K562 (cell line): ENCODE measurements at regions not wholly inside any gene's neighbourhood (a gene's known extent, or its start where the extent isn't known, plus 50 kb on each side); places are given as distances from the start of the nearest gene placed in this dataset.
A peak's percentile ranks its signal among the peaks of the same experiment; 100 is the strongest.

ENCODE experiments used
- CBFA2T3 ChIP-seq: fragments of 450-650 bp; IDR thresholded peaks from 2 replicates; pipeline ENCODE4 v1.6.1; 2017
- DMBX1 ChIP-seq: fragments of 250-450 bp; sonication (Bioruptor Pico); IDR thresholded peaks from 2 replicates; pipeline ENCODE4 v1.8.0; 2022; ENCODE audit warnings: inconsistent platforms, mild to moderate bottlenecking, moderate library complexity, borderline replicate concordance
- FOSL1 ChIP-seq: fragments of 200-800 bp; sonication (Bioruptor generic); conservative IDR thresholded peaks from 2 replicates; pipeline ENCODE4 v1.6.1; 2016; ENCODE audit warnings: missing genetic modification characterization, missing compliant biosample characterization
- GTF2A2 ChIP-seq: IDR thresholded peaks from 2 replicates; pipeline ENCODE4 v1.6.1; 2016; ENCODE audit warnings: mild to moderate bottlenecking, missing genetic modification characterization, missing compliant biosample characterization
- HMG20A ChIP-seq: fragments of 450-650 bp; formaldehyde crosslinking; conservative IDR thresholded peaks from 2 replicates; pipeline ENCODE4 v1.4.0; 2020; ENCODE audit warnings: mild to moderate bottlenecking, mixed read lengths
- ILK ChIP-seq: fragments of 450-650 bp; IDR thresholded peaks from 2 replicates; pipeline ENCODE4 v1.6.1; 2016; ENCODE audit warnings: missing genetic modification characterization, low read depth, mild to moderate bottlenecking, missing compliant biosample characterization, moderate library complexity, borderline replicate concordance
- NFIC ChIP-seq: fragments of 450-650 bp; IDR thresholded peaks from 2 replicates; pipeline ENCODE4 v1.6.1; 2017; ENCODE audit warnings: mild to moderate bottlenecking, inconsistent platforms
- NFIX ChIP-seq: fragments of 250-450 bp; sonication (Bioruptor Pico); IDR thresholded peaks from 2 replicates; pipeline ENCODE4 v1.4.0; 2020; ENCODE audit warnings: low read depth, mild to moderate bottlenecking, moderate library complexity
- PPARD ChIP-seq: fragments of 250-450 bp; sonication (Bioruptor Pico); IDR thresholded peaks from 2 replicates; pipeline ENCODE4 v1.8.0; 2022; ENCODE audit warnings: inconsistent platforms, mild to moderate bottlenecking, moderate library complexity
- RCOR1 ChIP-seq, 2 experiments: IDR thresholded peaks; 2 replicates each; pipeline ENCODE4 v1.6.1; 2012; ENCODE audit warnings: low read depth in 2 of 2, low read length in 2 of 2, borderline replicate concordance in 1 of 2, improper control_type of control experiment in 1 of 2
- ZNF212 ChIP-seq: fragments of 450-650 bp; formaldehyde crosslinking; IDR thresholded peaks from 2 replicates; pipeline ENCODE4 v1.4.0; 2020; ENCODE audit warnings: mild to moderate bottlenecking
- ZNF707 ChIP-seq: fragments of 250-450 bp; sonication (Bioruptor Pico); conservative IDR thresholded peaks from 2 replicates; pipeline ENCODE4 v1.8.0; 2022; ENCODE audit warnings: inconsistent platforms, mild to moderate bottlenecking, moderate library complexity
- ZNF79 ChIP-seq: fragments of 250-450 bp; sonication (Bioruptor Pico); IDR thresholded peaks from 2 replicates; pipeline ENCODE4 v1.4.0; 2020; ENCODE audit warnings: low read depth, mild to moderate bottlenecking, moderate library complexity
- TF ChIP-seq, protein P1 (sequence below): fragments of 450-650 bp; IDR thresholded peaks from 2 replicates; pipeline ENCODE4 v1.6.1; 2016
- TF ChIP-seq, protein P2 (sequence below): fragments of 250-450 bp; sonication (Bioruptor Pico); IDR thresholded peaks from 2 replicates; pipeline ENCODE4 v1.5.0; 2020; ENCODE audit warnings: mild to moderate bottlenecking, borderline replicate concordance
- TF ChIP-seq, protein P3 (sequence below), 3 experiments: fragments of 200-800 bp in 1 of 3; fragments of 250-450 bp in 1 of 3; fragments of 450-650 bp in 1 of 3; sonication (Bioruptor Pico) in 1 of 3; sonication (Bioruptor generic) in 1 of 3; formaldehyde crosslinking in 1 of 3; IDR thresholded peaks; 2 replicates each; pipeline versions ENCODE4 v1.6.1 to v1.8.0; 2016 to 2022; ENCODE audit warnings: mild to moderate bottlenecking in 2 of 3, missing genetic modification characterization in 2 of 3, missing compliant biosample characterization in 1 of 3, moderate library complexity in 1 of 3
- TF ChIP-seq, protein P4 (sequence below): fragments of 250-450 bp; sonication (Bioruptor Pico); IDR thresholded peaks from 2 replicates; pipeline ENCODE4 v1.8.0; 2021; ENCODE audit warnings: mild to moderate bottlenecking, moderate library complexity
- TF ChIP-seq, protein P5 (sequence below): fragments of 200-800 bp; sonication (Bioruptor generic); IDR thresholded peaks from 2 replicates; pipeline ENCODE4 v1.6.1; 2017; ENCODE audit warnings: missing genetic modification characterization, missing compliant biosample characterization

DNA sequence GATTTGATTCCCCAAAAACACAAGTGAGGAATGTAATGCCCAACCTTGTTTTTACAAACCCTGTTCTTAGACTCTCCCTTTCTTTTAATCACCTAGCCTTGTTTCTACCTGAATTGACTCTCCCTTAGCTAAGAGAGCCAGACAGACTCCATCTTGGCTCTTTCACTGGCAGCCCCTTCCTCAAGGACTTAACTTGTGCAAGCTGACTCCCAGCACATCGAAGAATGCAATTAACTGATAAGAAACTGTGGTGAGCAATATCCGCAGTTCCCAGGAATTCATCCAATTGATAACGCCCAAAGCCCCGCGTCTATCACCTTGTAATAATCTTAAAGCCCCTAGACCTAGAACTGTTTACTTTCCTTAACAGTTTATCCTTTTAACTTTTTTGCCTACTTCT, 120.2 kb upstream of the DEFB108B start (continued):
- TF ChIP-seq, protein P1, sequence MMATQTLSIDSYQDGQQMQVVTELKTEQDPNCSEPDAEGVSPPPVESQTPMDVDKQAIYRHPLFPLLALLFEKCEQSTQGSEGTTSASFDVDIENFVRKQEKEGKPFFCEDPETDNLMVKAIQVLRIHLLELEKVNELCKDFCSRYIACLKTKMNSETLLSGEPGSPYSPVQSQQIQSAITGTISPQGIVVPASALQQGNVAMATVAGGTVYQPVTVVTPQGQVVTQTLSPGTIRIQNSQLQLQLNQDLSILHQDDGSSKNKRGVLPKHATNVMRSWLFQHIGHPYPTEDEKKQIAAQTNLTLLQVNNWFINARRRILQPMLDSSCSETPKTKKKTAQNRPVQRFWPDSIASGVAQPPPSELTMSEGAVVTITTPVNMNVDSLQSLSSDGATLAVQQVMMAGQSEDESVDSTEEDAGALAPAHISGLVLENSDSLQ: 0 out of 2 replicates have a peak, but pooled peaks have one; percentile 22
- TF ChIP-seq FOSL1 (tag) (peak; percentile 52), DMBX1 (CRISPR knock-in tag) (peak; percentile 99), RCOR1 (IDR thresholded peaks at IDR 0.05; ENCODE audit: borderline replicate concordance in 1 of 2, low read depth in 2 of 2, low read length in 2 of 2) (0 out of 4 replicates have a peak, but pooled peaks of 1 of the 2 experiments have one; percentile 23), PPARD (CRISPR knock-in tag) (peak; percentile 70; the same call in 1 of the 2 replicates), ZNF79 (peak; percentile 77), CBFA2T3 (peak; percentile 74), NFIX (CRISPR knock-in tag) (peak; percentile 45; the same call in 1 of the 2 replicates), ILK (tag) (peak; percentile 75; the same call in 1 of the 2 replicates), ZNF212 (peak; percentile 85; the same call in 1 of the 2 replicates), ZNF707 (0 out of 2 replicates have a peak, but pooled peaks have one; percentile 8), HMG20A (peak; percentile 92), NFIC (0 out of 2 replicates have a peak, but pooled peaks have one; percentile 25), GTF2A2 (0 out of 2 replicates have a peak, but pooled peaks have one; percentile 26)
- TF ChIP-seq, protein P2, sequence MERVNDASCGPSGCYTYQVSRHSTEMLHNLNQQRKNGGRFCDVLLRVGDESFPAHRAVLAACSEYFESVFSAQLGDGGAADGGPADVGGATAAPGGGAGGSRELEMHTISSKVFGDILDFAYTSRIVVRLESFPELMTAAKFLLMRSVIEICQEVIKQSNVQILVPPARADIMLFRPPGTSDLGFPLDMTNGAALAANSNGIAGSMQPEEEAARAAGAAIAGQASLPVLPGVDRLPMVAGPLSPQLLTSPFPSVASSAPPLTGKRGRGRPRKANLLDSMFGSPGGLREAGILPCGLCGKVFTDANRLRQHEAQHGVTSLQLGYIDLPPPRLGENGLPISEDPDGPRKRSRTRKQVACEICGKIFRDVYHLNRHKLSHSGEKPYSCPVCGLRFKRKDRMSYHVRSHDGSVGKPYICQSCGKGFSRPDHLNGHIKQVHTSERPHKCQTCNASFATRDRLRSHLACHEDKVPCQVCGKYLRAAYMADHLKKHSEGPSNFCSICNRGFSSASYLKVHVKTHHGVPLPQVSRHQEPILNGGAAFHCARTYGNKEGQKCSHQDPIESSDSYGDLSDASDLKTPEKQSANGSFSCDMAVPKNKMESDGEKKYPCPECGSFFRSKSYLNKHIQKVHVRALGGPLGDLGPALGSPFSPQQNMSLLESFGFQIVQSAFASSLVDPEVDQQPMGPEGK (CRISPR knock-in tag): 0 out of 2 replicates have a peak, but pooled peaks have one; percentile 29
- TF ChIP-seq, protein P3, sequence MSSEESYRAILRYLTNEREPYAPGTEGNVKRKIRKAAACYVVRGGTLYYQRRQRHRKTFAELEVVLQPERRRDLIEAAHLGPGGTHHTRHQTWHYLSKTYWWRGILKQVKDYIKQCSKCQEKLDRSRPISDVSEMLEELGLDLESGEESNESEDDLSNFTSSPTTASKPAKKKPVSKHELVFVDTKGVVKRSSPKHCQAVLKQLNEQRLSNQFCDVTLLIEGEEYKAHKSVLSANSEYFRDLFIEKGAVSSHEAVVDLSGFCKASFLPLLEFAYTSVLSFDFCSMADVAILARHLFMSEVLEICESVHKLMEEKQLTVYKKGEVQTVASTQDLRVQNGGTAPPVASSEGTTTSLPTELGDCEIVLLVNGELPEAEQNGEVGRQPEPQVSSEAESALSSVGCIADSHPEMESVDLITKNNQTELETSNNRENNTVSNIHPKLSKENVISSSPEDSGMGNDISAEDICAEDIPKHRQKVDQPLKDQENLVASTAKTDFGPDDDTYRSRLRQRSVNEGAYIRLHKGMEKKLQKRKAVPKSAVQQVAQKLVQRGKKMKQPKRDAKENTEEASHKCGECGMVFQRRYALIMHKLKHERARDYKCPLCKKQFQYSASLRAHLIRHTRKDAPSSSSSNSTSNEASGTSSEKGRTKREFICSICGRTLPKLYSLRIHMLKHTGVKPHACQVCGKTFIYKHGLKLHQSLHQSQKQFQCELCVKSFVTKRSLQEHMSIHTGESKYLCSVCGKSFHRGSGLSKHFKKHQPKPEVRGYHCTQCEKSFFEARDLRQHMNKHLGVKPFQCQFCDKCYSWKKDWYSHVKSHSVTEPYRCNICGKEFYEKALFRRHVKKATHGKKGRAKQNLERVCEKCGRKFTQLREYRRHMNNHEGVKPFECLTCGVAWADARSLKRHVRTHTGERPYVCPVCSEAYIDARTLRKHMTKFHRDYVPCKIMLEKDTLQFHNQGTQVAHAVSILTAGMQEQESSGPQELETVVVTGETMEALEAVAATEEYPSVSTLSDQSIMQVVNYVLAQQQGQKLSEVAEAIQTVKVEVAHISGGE (CRISPR knock-in tag; IDR thresholded peaks at IDR 0.05): peak in 1 of 3 experiments; percentile 69; a peak in 2 of 6 replicates
- TF ChIP-seq, protein P4, sequence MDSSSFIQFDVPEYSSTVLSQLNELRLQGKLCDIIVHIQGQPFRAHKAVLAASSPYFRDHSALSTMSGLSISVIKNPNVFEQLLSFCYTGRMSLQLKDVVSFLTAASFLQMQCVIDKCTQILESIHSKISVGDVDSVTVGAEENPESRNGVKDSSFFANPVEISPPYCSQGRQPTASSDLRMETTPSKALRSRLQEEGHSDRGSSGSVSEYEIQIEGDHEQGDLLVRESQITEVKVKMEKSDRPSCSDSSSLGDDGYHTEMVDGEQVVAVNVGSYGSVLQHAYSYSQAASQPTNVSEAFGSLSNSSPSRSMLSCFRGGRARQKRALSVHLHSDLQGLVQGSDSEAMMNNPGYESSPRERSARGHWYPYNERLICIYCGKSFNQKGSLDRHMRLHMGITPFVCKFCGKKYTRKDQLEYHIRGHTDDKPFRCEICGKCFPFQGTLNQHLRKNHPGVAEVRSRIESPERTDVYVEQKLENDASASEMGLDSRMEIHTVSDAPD (CRISPR knock-in tag): peak; percentile 81
- TF ChIP-seq, protein P5, sequence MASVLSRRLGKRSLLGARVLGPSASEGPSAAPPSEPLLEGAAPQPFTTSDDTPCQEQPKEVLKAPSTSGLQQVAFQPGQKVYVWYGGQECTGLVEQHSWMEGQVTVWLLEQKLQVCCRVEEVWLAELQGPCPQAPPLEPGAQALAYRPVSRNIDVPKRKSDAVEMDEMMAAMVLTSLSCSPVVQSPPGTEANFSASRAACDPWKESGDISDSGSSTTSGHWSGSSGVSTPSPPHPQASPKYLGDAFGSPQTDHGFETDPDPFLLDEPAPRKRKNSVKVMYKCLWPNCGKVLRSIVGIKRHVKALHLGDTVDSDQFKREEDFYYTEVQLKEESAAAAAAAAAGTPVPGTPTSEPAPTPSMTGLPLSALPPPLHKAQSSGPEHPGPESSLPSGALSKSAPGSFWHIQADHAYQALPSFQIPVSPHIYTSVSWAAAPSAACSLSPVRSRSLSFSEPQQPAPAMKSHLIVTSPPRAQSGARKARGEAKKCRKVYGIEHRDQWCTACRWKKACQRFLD (CRISPR knock-in tag): peak; percentile 96
